Inferior parietal cortex (tissue), 1 donor: ENCODE measurements at regions not wholly inside any gene's neighbourhood (a gene's known extent, or its start where the extent isn't known, plus 50 kb on each side); places are given as distances from the start of the nearest gene placed in this dataset.
A peak's percentile ranks its signal among the peaks of the same experiment; 100 is the strongest.
"Not testable (repeated sequence)": the region's sequence is repeated elsewhere in the genome, so short reads cannot be mapped to it uniquely, and the experiment has no call there.

Source experiments
- DNase-seq: peaks from one replicate; pipeline ENCODE4 v3.0.0-alpha.2; 2016; ENCODE audit errors: extremely low spot score

- no peak for DNase-seq
Observed at GRCh38 chr4:34279011-34279410, 1965.3 kb downstream of the ARAP2 start.

- DNase-seq: no peak
Observed at GRCh38 chr4:34280131-34280530, 1964.2 kb downstream of the ARAP2 start.

- DNase-seq: no peak
Observed at GRCh38 chr4:34281826-34282225, 1962.5 kb downstream of the ARAP2 start.

- no peak for DNase-seq
Observed at GRCh38 chr4:34289489-34289888, 1954.8 kb downstream of the ARAP2 start.

- DNase-seq: no peak
Observed at GRCh38 chr4:34289962-34290361, 1954.4 kb downstream of the ARAP2 start.

- DNase-seq: no peak
Observed at GRCh38 chr4:34293459-34293858, 1950.9 kb downstream of the ARAP2 start.

- DNase-seq: no peak
Observed at GRCh38 chr4:34309383-34309906, 1934.9 kb downstream of the ARAP2 start.

- no peak for DNase-seq
Observed at GRCh38 chr4:34318773-34319172, 1925.5 kb downstream of the ARAP2 start.

- no peak for DNase-seq
Observed at GRCh38 chr4:34323549-34324320, 1920.6 kb downstream of the ARAP2 start.

- DNase-seq: no peak
Observed at GRCh38 chr4:34328939-34329338, 1915.4 kb downstream of the ARAP2 start.

GRCh38 chr4:34335156-34335555 is 1909.2 kb downstream of the ARAP2 start:
- DNase-seq: not testable (repeated sequence)

- DNase-seq: not testable (repeated sequence)
Observed at GRCh38 chr4:34335556-34335955, 1908.8 kb downstream of the ARAP2 start.

- DNase-seq: no peak
Observed at GRCh38 chr4:34362654-34363053, 1881.7 kb downstream of the ARAP2 start.

GRCh38 chr4:34363842-34364241 is 1880.5 kb downstream of the ARAP2 start:
- no peak for DNase-seq

GRCh38 chr4:34365946-34366345 is 1878.4 kb downstream of the ARAP2 start:
- no peak for DNase-seq

GRCh38 chr4:34371676-34372075 is 1872.6 kb downstream of the ARAP2 start:
- DNase-seq: no peak

GRCh38 chr4:34372815-34373214 is 1871.5 kb downstream of the ARAP2 start:
- no peak for DNase-seq

- no peak for DNase-seq
Observed at GRCh38 chr4:34373456-34373855, 1870.9 kb downstream of the ARAP2 start.

- no peak for DNase-seq
Observed at GRCh38 chr4:34412233-34412632, 1832.1 kb downstream of the ARAP2 start.

- no peak for DNase-seq
Observed at GRCh38 chr4:34412911-34413310, 1831.4 kb downstream of the ARAP2 start.

- DNase-seq: no peak
Observed at GRCh38 chr4:34417160-34417559, 1827.2 kb downstream of the ARAP2 start.

GRCh38 chr4:34419871-34420270 is 1824.4 kb downstream of the ARAP2 start:
- DNase-seq: no peak

GRCh38 chr4:34422472-34423175 is 1821.7 kb downstream of the ARAP2 start:
- DNase-seq: peak; percentile 19
